HEK293 (cell line): ENCODE measurements at regions not wholly inside any gene's neighbourhood (a gene's known extent, or its start where the extent isn't known, plus 50 kb on each side); places are given as distances from the start of the nearest gene placed in this dataset.

Source experiments
- CTCF ChIA-PET: fragments of 350-600 bp; formaldehyde crosslinking; extraction: SDS; loops from one replicate; lab custom pipeline; 2021; ENCODE audit warnings: antibody characterized with exemption; lab: Yijun Ruan, JAX
- POLR2A ChIA-PET: fragments of 300-600 bp; formaldehyde crosslinking; extraction: SDS; loops from one replicate; lab custom pipeline; 2020; ENCODE audit warnings: antibody characterized with exemption, inconsistent platforms; lab: Yijun Ruan, JAX
- H3K27ac ChIP-seq: fragments of 200-500 bp; sonication (Bioruptor generic); 2 replicates; pipeline ENCODE4 v1.5.1; 2014; ENCODE audit warnings: low read depth, low read length, control low read depth, inconsistent platforms; ENCODE audit errors: extremely low read depth
- H3K36me3 ChIP-seq, 2 experiments: fragments of 200-500 bp in 1 of 2; sonication (Bioruptor generic) in 1 of 2; 1 replicate in 1 of 2; 2 replicates in 1 of 2; pipeline ENCODE4 v1.5.1; 2014 to 2017; ENCODE audit warnings: inconsistent platforms in 2 of 2, low read length in 2 of 2; ENCODE audit not compliant: control insufficient read depth in 2 of 2, insufficient read depth in 1 of 2
- H3K4me1 ChIP-seq: fragments of 200-500 bp; sonication (Bioruptor generic); 2 replicates; pipeline ENCODE4 v1.5.1; 2014; ENCODE audit warnings: mild to moderate bottlenecking, low read length, inconsistent platforms; ENCODE audit not compliant: control insufficient read depth, insufficient read depth
- H3K4me3 ChIP-seq: 2 replicates; pipeline ENCODE4 v1.5.1; 2011; ENCODE audit warnings: low read depth, mild to moderate bottlenecking, control low read depth, low read length, moderate library complexity
- H3K9me3 ChIP-seq: fragments of 200-500 bp; sonication (Bioruptor generic); 2 replicates; pipeline ENCODE4 v1.5.1; 2014; ENCODE audit warnings: low read depth, low read length, inconsistent platforms; ENCODE audit not compliant: control insufficient read depth, insufficient read depth
- BCL11B ChIP-seq: fragments of 450-650 bp; formaldehyde crosslinking; IDR thresholded peaks from 2 replicates; pipeline ENCODE4 v1.5.1; 2016; ENCODE audit warnings: low read depth, missing biosample characterization, missing genetic modification characterization
- ELK4 ChIP-seq: IDR thresholded peaks from 2 replicates; pipeline ENCODE4 v1.6.1; 2011; ENCODE audit warnings: mild to moderate bottlenecking, low read depth, low read length, borderline replicate concordance
- GLIS2 ChIP-seq: fragments of 450-650 bp; formaldehyde crosslinking; IDR thresholded peaks from 2 replicates; pipeline ENCODE4 v1.5.1; 2016; ENCODE audit warnings: missing biosample characterization, missing genetic modification characterization
- IKZF3 ChIP-seq: fragments of 450-650 bp; IDR thresholded peaks from 2 replicates; pipeline ENCODE4 v1.5.0; 2018; ENCODE audit warnings: missing biosample characterization, mild to moderate bottlenecking, missing genetic modification characterization, moderate library complexity
- KLF10 ChIP-seq: fragments of 450-650 bp; IDR thresholded peaks from 2 replicates; pipeline ENCODE4 v1.5.1; 2018; ENCODE audit warnings: missing biosample characterization, mild to moderate bottlenecking, missing genetic modification characterization
- KLF7 ChIP-seq: fragments of 450-650 bp; formaldehyde crosslinking; IDR thresholded peaks from 2 replicates; pipeline ENCODE4 v1.5.1; 2016; ENCODE audit warnings: missing biosample characterization, missing genetic modification characterization, borderline replicate concordance
- PBX3 ChIP-seq: sonication (generic); formaldehyde crosslinking; IDR thresholded peaks from 2 replicates; pipeline ENCODE4 v1.8.1; 2022; ENCODE audit warnings: mild to moderate bottlenecking, moderate library complexity, missing genetic modification reagents
- RBAK ChIP-seq: fragments of 450-650 bp; formaldehyde crosslinking; IDR thresholded peaks from 2 replicates; pipeline ENCODE4 v1.5.1; 2016; ENCODE audit warnings: missing biosample characterization, missing genetic modification characterization
- TCF7L2 ChIP-seq: IDR thresholded peaks from 2 replicates; pipeline ENCODE4 v1.6.1; 2011; ENCODE audit warnings: low read depth, mild to moderate bottlenecking, inconsistent platforms, low read length, moderate library complexity, borderline replicate concordance
- YY2 ChIP-seq: fragments of 450-650 bp; formaldehyde crosslinking; IDR thresholded peaks from 2 replicates; pipeline ENCODE4 v1.5.1; 2016; ENCODE audit warnings: missing biosample characterization, missing genetic modification characterization
- ZFP3 ChIP-seq: fragments of 450-650 bp; formaldehyde crosslinking; IDR thresholded peaks from 2 replicates; pipeline ENCODE4 v1.5.1; 2016; ENCODE audit warnings: low read depth, missing biosample characterization, missing genetic modification characterization
- ZNF239 ChIP-seq: fragments of 450-650 bp; formaldehyde crosslinking; IDR thresholded peaks from 2 replicates; pipeline ENCODE4 v1.5.1; 2016; ENCODE audit warnings: missing biosample characterization, missing genetic modification characterization
- ZNF423 ChIP-seq: fragments of 450-650 bp; formaldehyde crosslinking; IDR thresholded peaks from 2 replicates; pipeline ENCODE4 v1.5.1; 2016; ENCODE audit warnings: missing biosample characterization, missing genetic modification characterization
- ZNF501 ChIP-seq: fragments of 450-650 bp; formaldehyde crosslinking; IDR thresholded peaks from 2 replicates; pipeline ENCODE4 v1.5.1; 2016; ENCODE audit warnings: missing biosample characterization, missing genetic modification characterization
- ZNF510 ChIP-seq: fragments of 450-650 bp; formaldehyde crosslinking; IDR thresholded peaks from 2 replicates; pipeline ENCODE4 v1.5.1; 2018; ENCODE audit warnings: mild to moderate bottlenecking, missing genetic modification characterization, missing biosample characterization; ENCODE audit not compliant: insufficient replicate concordance
- ZNF529 ChIP-seq: fragments of 450-650 bp; formaldehyde crosslinking; IDR thresholded peaks from 2 replicates; pipeline ENCODE4 v1.5.1; 2017; ENCODE audit warnings: missing genetic modification characterization, missing biosample characterization; ENCODE audit not compliant: insufficient replicate concordance
- ZNF530 ChIP-seq: fragments of 450-650 bp; formaldehyde crosslinking; IDR thresholded peaks from 2 replicates; pipeline ENCODE4 v1.5.1; 2016; ENCODE audit warnings: low read depth, missing biosample characterization, missing genetic modification characterization
- ZNF596 ChIP-seq: fragments of 450-650 bp; IDR thresholded peaks from 2 replicates; pipeline ENCODE4 v1.5.0; 2018; ENCODE audit warnings: missing biosample characterization, mild to moderate bottlenecking, missing genetic modification characterization, moderate library complexity
- ZNF837 ChIP-seq: fragments of 450-650 bp; formaldehyde crosslinking; IDR thresholded peaks from 2 replicates; pipeline ENCODE4 v1.5.1; 2016; ENCODE audit warnings: missing biosample characterization, missing genetic modification characterization
- TF ChIP-seq, protein P1 (sequence below): fragments of 450-650 bp; formaldehyde crosslinking; IDR thresholded peaks from 2 replicates; pipeline ENCODE4 v1.5.1; 2017; ENCODE audit warnings: missing biosample characterization, missing genetic modification characterization
- TF ChIP-seq, protein P2 (sequence below): fragments of 450-650 bp; formaldehyde crosslinking; IDR thresholded peaks from 2 replicates; pipeline ENCODE4 v1.5.1; 2017; ENCODE audit warnings: missing biosample characterization, missing genetic modification characterization
- TF ChIP-seq, protein P3 (sequence below): fragments of 450-650 bp; formaldehyde crosslinking; IDR thresholded peaks from 2 replicates; pipeline ENCODE4 v1.5.1; 2016; ENCODE audit warnings: missing biosample characterization, missing genetic modification characterization

GRCh38 chr9:84513979-84514378 is 155.6 kb upstream of the NTRK2 start:
- ChIA-PET POLR2A (no interaction called here), CTCF (no interaction called here)
- H3K4me1 ChIP-seq = no peaks in the 10 kb centered on the region
- no peak overlapping the region for H3K4me3 ChIP-seq
- TF ChIP-seq ZFP3 (tag by site-specific recombination) (no peak), PBX3 (CRISPR knock-in tag) (no peak), YY2 (no peak), ELK4 (no peak), ZNF510 (tag by site-specific recombination) (no peak), ZNF596 (tag by site-specific recombination) (no peak), RBAK (no peak), ZNF423 (tag by site-specific recombination) (no peak), ZNF529 (tag by site-specific recombination) (no peak), ZNF837 (tag by site-specific recombination) (no peak), ZNF501 (tag by site-specific recombination) (no peak), BCL11B (no peak), TCF7L2 (no peak), ZNF239 (tag by site-specific recombination) (no peak), KLF10 (tag by site-specific recombination) (no peak), ZNF530 (tag by site-specific recombination) (no peak)
- TF ChIP-seq, protein P1, sequence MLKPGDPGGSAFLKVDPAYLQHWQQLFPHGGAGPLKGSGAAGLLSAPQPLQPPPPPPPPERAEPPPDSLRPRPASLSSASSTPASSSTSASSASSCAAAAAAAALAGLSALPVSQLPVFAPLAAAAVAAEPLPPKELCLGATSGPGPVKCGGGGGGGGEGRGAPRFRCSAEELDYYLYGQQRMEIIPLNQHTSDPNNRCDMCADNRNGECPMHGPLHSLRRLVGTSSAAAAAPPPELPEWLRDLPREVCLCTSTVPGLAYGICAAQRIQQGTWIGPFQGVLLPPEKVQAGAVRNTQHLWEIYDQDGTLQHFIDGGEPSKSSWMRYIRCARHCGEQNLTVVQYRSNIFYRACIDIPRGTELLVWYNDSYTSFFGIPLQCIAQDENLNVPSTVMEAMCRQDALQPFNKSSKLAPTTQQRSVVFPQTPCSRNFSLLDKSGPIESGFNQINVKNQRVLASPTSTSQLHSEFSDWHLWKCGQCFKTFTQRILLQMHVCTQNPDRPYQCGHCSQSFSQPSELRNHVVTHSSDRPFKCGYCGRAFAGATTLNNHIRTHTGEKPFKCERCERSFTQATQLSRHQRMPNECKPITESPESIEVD (tag by site-specific recombination) = no peak
- TF ChIP-seq, protein P2, sequence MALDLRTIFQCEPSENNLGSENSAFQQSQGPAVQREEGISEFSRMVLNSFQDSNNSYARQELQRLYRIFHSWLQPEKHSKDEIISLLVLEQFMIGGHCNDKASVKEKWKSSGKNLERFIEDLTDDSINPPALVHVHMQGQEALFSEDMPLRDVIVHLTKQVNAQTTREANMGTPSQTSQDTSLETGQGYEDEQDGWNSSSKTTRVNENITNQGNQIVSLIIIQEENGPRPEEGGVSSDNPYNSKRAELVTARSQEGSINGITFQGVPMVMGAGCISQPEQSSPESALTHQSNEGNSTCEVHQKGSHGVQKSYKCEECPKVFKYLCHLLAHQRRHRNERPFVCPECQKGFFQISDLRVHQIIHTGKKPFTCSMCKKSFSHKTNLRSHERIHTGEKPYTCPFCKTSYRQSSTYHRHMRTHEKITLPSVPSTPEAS (tag by site-specific recombination) = no peak
- H3K9me3 ChIP-seq = no peaks in the 10 kb centered on the region
- no peaks in the 10 kb centered on the region for H3K36me3 ChIP-seq
- no peak overlapping the region for H3K27ac ChIP-seq

GRCh38 chr9:84514421-84514820 is 155.1 kb upstream of the NTRK2 start:
- ChIA-PET CTCF (no interaction called here), POLR2A (no interaction called here)
- Histone ChIP-seq H3K9me3 (no peaks in the 10 kb centered on the region), H3K27ac (no peak overlapping the region), H3K36me3 (no peaks in the 10 kb centered on the region), H3K4me3 (no peak overlapping the region), H3K4me1 (no peaks in the 10 kb centered on the region)
- TF ChIP-seq IKZF3 (tag by site-specific recombination) (no peak), KLF7 (tag by site-specific recombination) (no peak), GLIS2 (tag by site-specific recombination) (no peak)
- TF ChIP-seq, protein P3, sequence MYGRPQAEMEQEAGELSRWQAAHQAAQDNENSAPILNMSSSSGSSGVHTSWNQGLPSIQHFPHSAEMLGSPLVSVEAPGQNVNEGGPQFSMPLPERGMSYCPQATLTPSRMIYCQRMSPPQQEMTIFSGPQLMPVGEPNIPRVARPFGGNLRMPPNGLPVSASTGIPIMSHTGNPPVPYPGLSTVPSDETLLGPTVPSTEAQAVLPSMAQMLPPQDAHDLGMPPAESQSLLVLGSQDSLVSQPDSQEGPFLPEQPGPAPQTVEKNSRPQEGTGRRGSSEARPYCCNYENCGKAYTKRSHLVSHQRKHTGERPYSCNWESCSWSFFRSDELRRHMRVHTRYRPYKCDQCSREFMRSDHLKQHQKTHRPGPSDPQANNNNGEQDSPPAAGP (tag by site-specific recombination) = no peak
